Cardiac fibroblast (primary cell): ENCODE measurements at regions not wholly inside any gene's neighbourhood (a gene's known extent, or its start where the extent isn't known, plus 50 kb on each side); places are given as distances from the start of the nearest gene placed in this dataset.

ENCODE experiments used
- DNase-seq, 2 donors: peaks; one replicate each; pipeline versions ENCODE4 v3.0.0 to v3.0.0-alpha.2; 2010; ENCODE audit warnings: low read depth in 2 of 2
- H3K4me3 ChIP-seq, 2 donors: replicated peaks in 1 of 2; 1 replicate in 1 of 2; 2 replicates in 1 of 2; pipeline ENCODE4 v1.5.1; 2011; ENCODE audit warnings: low read depth in 2 of 2, low read length in 2 of 2, mild to moderate bottlenecking in 2 of 2, moderate library complexity in 1 of 2
- TF ChIP-seq, protein P1 (sequence below): IDR thresholded peaks from one replicate; pipeline ENCODE4 v1.5.1; 2011; ENCODE audit warnings: low read depth, mild to moderate bottlenecking, low read length, inconsistent platforms

- TF ChIP-seq, protein P1, sequence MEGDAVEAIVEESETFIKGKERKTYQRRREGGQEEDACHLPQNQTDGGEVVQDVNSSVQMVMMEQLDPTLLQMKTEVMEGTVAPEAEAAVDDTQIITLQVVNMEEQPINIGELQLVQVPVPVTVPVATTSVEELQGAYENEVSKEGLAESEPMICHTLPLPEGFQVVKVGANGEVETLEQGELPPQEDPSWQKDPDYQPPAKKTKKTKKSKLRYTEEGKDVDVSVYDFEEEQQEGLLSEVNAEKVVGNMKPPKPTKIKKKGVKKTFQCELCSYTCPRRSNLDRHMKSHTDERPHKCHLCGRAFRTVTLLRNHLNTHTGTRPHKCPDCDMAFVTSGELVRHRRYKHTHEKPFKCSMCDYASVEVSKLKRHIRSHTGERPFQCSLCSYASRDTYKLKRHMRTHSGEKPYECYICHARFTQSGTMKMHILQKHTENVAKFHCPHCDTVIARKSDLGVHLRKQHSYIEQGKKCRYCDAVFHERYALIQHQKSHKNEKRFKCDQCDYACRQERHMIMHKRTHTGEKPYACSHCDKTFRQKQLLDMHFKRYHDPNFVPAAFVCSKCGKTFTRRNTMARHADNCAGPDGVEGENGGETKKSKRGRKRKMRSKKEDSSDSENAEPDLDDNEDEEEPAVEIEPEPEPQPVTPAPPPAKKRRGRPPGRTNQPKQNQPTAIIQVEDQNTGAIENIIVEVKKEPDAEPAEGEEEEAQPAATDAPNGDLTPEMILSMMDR, result no peak
- DNase-seq, result no peak
- no peak overlapping the region for H3K4me3 ChIP-seq
These were observed 223.2 kb upstream of the PGRMC2 start for GRCh38 chr4:128510850-128511249.

DNA sequence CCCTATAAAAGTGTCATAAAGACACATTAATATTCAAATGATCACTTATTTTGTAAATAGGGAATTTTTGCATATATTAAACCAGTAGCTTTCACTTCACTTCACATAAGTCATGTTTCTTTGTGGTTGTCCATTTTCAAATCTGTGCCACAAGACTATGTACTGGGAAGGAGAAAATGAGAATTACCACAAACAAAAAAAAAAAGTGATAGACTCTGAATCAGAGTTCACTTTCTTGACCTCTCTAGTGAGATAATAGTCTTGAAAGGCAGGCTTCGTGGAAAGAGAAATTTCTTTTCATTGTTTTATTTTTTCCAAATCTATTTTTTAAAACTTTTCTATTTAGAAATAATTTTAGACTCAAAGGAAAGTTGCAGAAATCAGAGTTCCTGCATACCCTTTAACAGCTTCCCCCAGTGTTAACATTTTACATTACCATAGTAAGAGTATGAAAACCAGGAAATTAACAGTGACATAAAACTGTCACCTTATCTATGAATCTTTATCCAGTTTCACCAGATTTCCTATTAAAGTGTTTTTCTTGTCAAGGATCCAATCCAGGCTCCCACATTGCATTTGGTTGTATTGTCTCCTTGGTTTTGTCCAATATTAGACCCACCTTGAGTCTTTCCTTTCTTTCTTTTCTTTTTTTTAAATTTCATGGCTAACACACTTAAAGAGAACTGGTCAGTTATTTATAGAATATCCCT, 215.4 kb upstream of the PGRMC2 start:
- no peak overlapping the region for H3K4me3 ChIP-seq
- DNase-seq, result no peak
- TF ChIP-seq, protein P1, result no peak

DNA sequence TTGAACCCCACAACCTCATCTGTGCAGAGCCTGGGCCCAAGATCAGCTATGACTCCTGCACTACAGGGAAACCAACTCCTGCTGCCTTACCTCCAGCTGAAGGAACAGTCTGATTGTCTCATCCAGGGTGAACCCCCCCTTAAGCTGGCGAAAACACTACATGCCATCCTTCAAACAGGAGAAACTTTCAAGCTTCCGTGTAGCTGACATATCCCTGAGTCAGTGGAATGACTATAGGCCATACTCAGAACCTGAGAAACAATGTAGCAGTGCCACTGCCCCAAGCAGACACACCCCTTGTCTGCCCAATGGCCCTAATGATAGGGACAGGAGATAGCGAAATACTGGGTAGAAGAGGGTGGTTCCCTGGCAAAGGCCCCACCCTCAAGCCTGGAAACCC, 213.6 kb upstream of the PGRMC2 start:
- TF ChIP-seq, protein P1, result no peak
- H3K4me3 ChIP-seq, result no peak overlapping the region
- no peak for DNase-seq

GRCh38 chr4:128488055-128488705, 200.6 kb upstream of the PGRMC2 start:
- no peak for DNase-seq
- TF ChIP-seq, protein P1, result no peak

DNA sequence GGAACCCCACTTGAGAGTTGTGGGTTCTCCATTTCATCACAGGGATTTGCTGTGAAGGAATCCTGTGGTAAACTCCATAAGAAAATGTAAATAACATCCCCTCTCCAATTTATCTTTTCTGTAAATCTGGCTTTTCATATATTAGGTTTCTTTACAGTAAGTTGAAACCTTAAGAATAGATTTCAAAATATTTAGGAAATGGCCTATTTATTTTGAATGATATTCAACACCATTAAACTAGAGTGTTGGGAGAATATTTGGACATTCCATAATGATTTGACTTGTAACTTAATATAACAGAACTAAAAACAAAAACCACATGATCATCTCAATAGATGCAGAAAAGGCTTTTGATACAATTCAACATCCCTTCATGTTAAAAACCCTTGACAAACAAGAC, 197.3 kb upstream of the PGRMC2 start:
- TF ChIP-seq, protein P1, result no peak
- no peak for DNase-seq
- H3K4me3 ChIP-seq, result no peak overlapping the region

More at GRCh38 chr4:128488055-128488705, 200.6 kb upstream of the PGRMC2 start:
- H3K4me3 ChIP-seq, result no peak overlapping the region

DNA sequence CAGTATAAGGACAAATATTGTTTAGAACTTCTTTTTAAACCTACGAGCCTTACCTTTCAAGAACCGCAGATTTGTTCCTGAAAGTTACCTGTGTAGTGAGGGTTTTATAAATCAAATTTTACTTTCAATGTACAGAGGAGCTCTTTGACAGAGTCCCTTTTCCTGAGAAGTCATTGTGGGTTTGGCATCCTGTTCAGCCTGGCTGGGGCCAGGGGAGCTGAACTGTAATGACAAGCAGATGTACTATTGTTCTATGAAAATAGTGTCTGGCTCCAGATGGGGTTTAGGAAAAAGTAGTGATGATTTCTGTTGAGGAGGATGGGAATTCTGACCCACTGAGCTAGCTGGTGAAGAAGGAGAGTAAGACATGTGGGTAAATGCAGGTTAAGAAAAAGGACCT, 196.2 kb upstream of the PGRMC2 start:
- TF ChIP-seq, protein P1, result no peak
- peak; percentile 49 to 59 for DNase-seq
- H3K4me3 ChIP-seq, result no peak overlapping the region

DNA sequence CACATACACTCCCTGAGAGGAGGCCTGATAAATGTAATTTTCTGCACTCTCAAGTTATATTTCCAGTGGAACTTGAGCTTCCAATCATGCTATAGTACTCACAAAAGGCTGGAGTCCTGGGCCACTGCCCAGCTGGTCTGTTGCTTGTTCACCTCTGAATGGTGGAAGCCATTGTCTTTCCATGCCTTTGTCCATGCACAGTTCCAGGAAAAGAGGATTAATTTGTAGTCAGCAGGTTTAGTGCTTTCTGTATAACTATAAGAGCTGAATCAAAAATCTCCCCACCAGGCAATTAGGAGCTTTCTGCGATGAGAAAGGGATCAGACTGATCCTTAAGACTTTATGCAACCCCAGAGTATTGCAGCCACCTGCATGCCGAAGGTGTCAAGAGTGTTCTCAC, 195.4 kb upstream of the PGRMC2 start:
- TF ChIP-seq, protein P1, result no peak
- H3K4me3 ChIP-seq, result no peak overlapping the region
- DNase-seq, result no peak
